Activated T-helper 1 cell treated with anti-CD3 and anti-CD28 coated beads, Interleukin-2, amount 50 U/mL, for 16 hours (primary cell): ENCODE measurements at regions not wholly inside any gene's neighbourhood (a gene's known extent, or its start where the extent isn't known, plus 50 kb on each side); places are given as distances from the start of the nearest gene placed in this dataset.

ENCODE experiments used
- DNase-seq, 2 donors: peaks; one replicate each; pipeline ENCODE4 v3.0.0-alpha.2; 2020; ENCODE audit warnings: low read depth in 1 of 2, low spot score in 1 of 2

DNA sequence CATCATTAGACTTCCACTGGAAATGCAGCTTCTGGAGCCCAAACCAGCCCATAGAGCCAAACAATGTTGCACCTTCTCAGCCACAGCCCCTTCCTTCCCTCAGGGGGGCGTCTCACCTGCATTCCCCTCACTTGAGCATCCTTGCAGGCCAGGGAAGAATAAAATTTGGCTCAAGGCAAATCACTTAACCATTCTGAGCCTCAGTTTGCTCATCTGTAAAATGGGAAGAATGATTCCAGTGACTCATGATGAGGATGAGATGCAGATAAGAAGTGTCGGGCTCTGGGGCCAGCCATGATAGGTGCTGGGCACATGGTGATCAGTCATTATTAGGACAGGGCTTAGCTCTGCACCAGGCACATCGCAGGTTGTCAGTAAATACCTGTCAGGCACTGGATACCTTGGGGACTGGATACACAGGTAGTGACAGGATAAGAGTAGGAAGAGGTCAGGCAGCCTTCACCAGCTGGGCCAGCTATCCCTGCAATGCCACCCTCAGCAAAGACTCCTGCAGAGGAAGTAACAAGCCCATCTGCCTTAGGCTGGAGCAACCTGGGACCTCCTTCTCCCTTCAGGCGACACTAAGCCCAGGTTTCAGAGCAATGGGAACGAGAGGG lies 208.0 kb upstream of the TNRC6C start:
- DNase-seq, result no peak

GRCh38 chr17:77753246-77753645 lies 205.3 kb upstream of the TNRC6C start:
- DNase-seq, result no peak

DNA sequence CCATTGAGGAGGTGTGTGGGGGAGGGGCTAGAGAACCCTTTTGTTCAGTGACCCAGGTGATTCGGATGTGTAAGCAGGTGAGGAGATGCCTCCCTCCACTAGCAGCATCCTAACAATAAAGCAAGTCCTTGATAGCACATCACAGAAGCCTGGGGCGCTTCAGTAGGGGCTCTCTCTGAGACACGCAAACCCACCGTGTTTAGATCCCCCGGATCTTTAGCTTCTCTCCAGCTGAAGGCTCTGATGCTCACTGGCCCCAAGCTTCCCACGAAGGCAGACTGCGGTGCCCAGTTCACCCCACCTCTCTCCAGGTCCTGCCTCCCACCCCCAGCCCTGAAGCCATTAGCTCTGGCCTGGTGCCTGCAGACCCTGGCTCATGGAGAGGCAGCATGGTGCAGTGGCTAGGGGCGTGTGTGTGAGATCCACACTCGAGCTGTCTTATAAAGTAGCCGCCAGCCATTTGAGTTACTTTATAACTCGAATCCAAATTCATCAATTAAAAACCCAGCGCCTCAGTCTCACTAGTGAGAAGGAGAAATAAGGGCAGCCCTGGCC lies 204.7 kb upstream of the TNRC6C start:
- no peak for DNase-seq

GRCh38 chr17:77754956-77755355 lies 203.5 kb upstream of the TNRC6C start:
- no peak for DNase-seq

DNA sequence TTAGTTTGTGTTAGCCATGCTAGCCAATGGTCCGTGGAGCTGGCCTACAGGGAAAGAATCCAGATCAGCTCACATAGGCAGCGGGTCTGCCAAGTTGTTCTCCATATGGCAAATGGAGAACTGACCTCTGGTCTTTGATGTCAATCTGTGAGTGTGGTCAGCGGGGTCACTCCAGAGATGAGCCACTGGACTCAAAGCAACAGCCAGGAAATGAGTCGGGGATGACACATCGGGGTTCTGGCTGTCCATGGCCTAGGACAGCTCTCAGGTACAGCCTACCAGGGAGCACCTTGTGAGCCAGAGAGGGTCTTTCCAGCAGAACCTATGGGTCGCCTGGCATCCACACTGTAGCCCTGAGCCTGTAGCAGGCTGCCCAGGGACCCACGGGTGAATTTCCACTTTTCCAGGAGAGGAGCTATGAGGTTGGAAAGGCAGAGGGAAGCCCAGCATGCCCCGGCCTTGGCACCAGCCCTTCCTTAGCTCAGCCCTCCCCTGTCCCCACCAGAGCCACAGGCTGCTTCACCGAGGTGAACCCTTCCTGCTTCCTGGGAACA lies 203.0 kb upstream of the TNRC6C start:
- no peak for DNase-seq

DNA sequence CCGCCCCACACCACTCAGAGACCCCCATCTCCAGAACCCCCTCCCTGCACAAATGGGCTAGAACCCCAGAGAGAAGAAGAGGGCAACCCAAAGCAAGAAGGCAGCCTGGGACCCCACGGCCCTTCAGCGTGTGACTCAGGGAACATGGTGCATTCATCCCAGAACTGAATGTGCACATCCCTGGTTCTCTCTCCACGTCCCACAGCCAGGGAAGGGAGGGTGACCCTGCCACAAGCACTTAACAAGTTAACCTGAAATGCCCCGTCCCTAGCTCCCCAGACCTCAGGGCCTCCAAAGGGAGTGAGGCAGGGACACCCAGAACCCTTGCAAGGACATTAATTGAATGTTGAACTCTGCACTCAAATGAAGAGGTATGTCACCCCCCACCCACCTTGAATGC lies 202.5 kb upstream of the TNRC6C start:
- no peak for DNase-seq

GRCh38 chr17:77756846-77757560 lies 201.5 kb upstream of the TNRC6C start:
- DNase-seq, result no peak

DNA sequence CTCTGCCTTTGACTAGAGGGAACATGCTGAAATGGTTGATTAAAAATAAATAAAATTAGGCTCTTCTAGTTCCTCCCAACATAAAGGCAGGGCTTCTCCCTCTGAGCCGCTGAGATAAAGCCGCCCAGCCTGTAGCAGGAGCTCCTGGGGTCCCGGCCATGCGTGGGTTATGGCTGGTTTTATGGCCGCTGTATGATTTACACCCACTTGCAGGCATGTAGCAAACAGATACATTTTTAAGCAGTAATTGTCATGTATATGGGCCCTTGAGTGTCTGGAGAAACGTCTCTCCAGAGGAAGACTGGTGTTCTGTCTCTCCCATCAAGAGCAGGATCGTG lies 201.0 kb upstream of the TNRC6C start:
- DNase-seq, result no peak

DNA sequence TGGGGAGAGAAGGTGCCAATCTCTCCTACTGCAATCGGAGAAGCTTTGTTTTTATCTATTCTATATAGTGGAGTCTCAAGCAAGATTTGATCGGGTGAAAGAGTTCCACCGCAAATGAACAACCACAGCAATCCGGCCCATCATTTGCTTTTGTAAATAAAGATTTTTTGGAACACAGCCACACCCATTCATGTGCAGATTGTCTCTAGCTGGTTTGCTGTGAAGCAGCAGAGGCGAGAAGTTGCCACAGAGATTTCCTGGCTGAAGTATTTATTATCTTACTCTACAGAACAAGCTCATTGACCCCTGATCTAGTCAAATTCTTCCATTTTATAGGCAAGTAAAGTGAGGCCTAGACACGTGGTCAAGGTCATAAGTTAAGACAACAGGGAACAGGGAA lies 195.5 kb upstream of the TNRC6C start:
- no peak for DNase-seq

DNA sequence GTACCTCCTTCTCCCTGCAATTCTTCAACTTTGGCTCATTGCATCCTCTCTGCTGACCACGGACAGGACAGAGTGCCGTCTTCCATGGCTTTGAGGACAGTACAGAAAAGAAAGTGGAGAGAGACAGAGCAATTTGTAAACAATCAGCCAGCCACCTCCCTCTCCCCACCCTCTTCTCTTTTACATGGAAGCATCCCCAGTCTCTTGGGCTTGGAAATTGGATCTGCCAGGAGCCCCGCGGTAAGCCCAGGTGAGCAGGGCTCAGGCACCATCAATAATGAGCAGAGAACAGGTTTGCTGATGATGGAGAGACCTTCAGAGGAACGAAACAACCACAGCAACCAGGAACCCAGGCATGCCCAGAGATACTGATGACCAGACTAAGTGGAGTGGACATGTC lies 194.9 kb upstream of the TNRC6C start:
- no peak for DNase-seq

- no peak for DNase-seq
Measured at GRCh38 chr17:77765292-77765691, 193.2 kb upstream of the TNRC6C start.

DNA sequence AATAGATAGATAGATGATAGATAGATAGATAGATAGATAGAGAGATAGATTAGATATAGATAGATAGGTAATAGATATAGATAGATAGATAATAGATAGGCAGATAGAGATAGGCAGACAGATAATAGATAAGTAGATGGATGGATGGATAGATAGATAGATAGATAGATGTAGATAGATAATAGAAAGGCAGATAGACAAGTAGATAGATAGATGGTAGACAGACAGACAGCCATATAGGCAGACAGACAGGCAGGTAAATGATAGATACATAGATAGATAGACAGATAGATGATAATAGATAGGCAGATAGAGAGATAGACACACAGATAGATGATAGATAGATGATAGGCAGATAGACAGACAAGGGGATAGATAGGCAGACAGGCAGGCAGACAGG lies 191.4 kb upstream of the TNRC6C start:
- DNase-seq, result no peak

GRCh38 chr17:77768248-77768852 lies 190.2 kb upstream of the TNRC6C start:
- DNase-seq, result no peak

GRCh38 chr17:77769215-77769614 lies 189.3 kb upstream of the TNRC6C start:
- no peak for DNase-seq

DNA sequence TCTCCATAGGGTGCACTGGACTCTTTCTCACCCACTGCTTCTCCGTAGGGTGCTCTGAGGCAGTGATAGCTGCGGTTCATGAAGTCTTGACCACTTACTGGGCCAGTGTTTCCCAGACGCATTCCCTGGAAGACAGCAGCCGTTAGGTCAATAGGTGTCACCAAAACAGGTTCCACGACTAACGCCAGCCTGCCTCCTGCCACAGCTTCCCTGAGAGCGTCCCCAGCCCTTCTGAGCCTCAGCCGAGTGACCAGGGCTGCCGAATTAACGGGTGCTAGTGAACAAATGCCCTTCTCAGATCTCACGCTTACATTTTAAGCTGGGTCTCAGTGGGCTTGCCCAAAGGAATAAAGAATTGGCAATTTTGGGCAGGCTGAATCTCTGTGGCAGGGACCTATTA lies 188.7 kb upstream of the TNRC6C start:
- DNase-seq, result no peak

- DNase-seq, result no peak
Measured at GRCh38 chr17:77770331-77771105, 188.0 kb upstream of the TNRC6C start.

DNA sequence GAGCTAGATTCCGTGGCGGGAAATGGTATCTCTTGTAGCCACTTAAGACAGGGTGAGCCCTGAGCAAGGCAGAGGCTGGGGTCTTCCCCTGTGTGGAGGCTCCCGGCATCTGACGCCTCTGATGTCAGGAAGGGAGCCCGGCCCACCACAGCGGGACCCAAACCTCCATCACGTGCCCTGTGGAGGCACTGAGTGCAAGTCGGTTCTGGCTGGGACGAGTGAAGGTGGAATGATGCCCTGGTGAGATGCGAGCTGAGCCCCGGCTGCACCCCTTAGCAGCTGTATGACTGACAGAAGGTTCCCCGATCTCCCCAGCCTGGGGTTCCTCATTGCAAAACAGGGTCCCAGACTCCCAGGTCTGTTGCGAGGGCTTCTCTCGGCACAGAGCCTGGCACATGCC lies 187.4 kb upstream of the TNRC6C start:
- no peak for DNase-seq

DNA sequence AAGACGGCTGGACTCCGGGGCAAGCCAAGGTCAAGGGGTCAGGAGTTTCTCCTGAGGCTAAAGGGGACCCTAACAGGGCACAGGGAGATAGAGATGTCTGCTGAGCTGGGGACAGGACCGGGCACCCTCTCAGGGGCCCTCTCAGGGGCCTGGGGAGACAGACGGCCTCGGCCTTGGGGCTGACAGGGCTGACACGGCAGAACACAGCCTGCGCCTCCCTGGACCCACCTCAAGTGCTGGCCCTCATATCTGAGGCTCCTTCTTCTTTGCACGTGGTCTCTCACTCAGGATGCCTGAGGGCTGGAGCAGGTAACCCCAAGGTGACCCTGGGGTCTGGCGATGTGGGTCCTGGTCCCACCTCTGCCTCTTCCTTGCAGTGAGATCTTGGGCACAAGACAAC lies 186.9 kb upstream of the TNRC6C start:
- no peak for DNase-seq

- no peak for DNase-seq
Measured at GRCh38 chr17:77771998-77772397, 186.5 kb upstream of the TNRC6C start.

DNA sequence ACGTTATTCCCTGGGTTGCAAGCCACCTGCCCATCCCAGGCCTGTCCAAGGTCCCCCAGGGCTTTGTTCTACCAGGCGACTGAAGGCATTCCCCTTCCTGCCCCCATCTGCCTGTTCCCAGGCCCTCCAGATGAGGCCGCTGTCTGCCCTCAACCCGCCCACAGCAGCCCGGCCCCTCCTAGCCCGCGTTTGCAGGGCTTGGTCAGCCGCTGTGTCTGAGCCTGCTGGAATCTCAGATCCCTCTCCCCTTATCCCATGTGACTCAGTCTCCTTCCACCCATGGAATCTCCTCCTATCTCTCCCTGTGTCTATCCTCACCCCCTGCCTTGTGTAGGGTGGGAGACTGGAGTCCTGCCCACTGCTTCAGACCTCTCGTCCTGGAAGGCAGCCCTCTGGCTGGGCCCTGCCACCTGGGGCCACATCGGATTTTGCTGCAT lies 186.0 kb upstream of the TNRC6C start:
- DNase-seq, result peak; percentile 45 to 46

DNA sequence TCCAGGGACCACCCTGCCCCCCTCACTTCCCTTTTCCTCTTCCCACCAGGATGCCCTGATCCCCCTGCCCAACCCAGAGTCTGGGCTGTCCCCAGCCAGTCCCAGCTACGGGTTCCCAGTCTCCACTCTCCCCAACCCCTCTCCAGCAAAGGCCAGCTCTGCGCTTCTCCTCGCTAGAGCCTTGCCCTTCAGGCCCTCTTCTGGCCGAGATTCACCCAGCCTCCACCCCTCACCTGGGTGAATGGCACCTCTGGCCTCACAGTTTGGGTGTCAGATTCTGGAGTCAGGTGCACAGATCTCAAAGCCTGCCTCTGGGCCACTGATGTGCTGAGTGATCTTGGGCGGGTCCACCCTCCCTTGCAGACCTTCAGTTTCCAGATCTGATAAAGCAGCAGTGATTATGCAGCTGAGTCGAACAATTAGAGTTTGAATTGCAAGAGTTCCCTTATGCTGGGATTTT lies 185.6 kb upstream of the TNRC6C start:
- no peak for DNase-seq
